ENCODE measurements at regions not wholly inside any gene's neighbourhood (a gene's known extent, or its start where the extent isn't known, plus 50 kb on each side); places are given as distances from the start of the nearest gene placed in this dataset.

GRCh38 chr6:168231393-168231957, 88.1 kb downstream of the DACT2 start:
- intact Hi-C loops (cut with DNase I, micrococcal nuclease), result no loop called here
- DNase-seq (no peak), ATAC-seq (no peak)

- ATAC-seq, result no peak
- DNase-seq, result no peak
- intact Hi-C loops (cut with DNase I, micrococcal nuclease), result no loop called here
Measured at GRCh38 chr6:168229368-168229752, 90.2 kb downstream of the DACT2 start.

- DNase-seq (no peak), ATAC-seq (no peak)
- intact Hi-C loops (cut with DNase I, micrococcal nuclease), result no loop called here
Measured at GRCh38 chr6:168228676-168229367, 90.8 kb downstream of the DACT2 start.

GRCh38 chr6:168227840-168228239, 91.7 kb downstream of the DACT2 start:
- ATAC-seq, result peak; percentile 31

GRCh38 chr6:168226902-168227318, 92.7 kb downstream of the DACT2 start:
- no peak for ATAC-seq
- intact Hi-C loops (cut with DNase I, micrococcal nuclease), result no loop called here
- no peak for DNase-seq

More at GRCh38 chr6:168227840-168228239, 91.7 kb downstream of the DACT2 start:
- DNase-seq, result no peak
- intact Hi-C loops (cut with DNase I, micrococcal nuclease), result no loop called here

- no peak for DNase-seq
- intact Hi-C loops (cut with DNase I, micrococcal nuclease), result no loop called here
- no peak for ATAC-seq
Measured at GRCh38 chr6:168226061-168226752, 93.4 kb downstream of the DACT2 start.

GRCh38 chr6:168225471-168225911, 94.1 kb downstream of the DACT2 start:
- intact Hi-C loops (cut with DNase I, micrococcal nuclease), result no loop called here
- peak; percentile 83 for ATAC-seq
- DNase-seq, result peak in 1 of 2 donors; percentile 51

- ATAC-seq (no peak), DNase-seq (no peak)
- intact Hi-C loops (cut with DNase I, micrococcal nuclease), result no loop called here
Measured at GRCh38 chr6:168223755-168224154, 95.8 kb downstream of the DACT2 start.

- no peak for ATAC-seq
- intact Hi-C loops (cut with DNase I, micrococcal nuclease), result no loop called here
- no peak for DNase-seq
Measured at GRCh38 chr6:168223150-168223549, 96.4 kb downstream of the DACT2 start.

- ATAC-seq, result no peak
- intact Hi-C loops (cut with DNase I, micrococcal nuclease), result no loop called here
- DNase-seq, result no peak
Measured at GRCh38 chr6:168222115-168223043, 97.2 kb downstream of the DACT2 start.

- intact Hi-C loops (cut with DNase I, micrococcal nuclease), result no loop called here
- no peak for DNase-seq
- no peak for ATAC-seq
Measured at GRCh38 chr6:168221497-168222079, 98.0 kb downstream of the DACT2 start.

GRCh38 chr6:168221000-168221399, 98.6 kb downstream of the DACT2 start:
- no peak for DNase-seq
- ATAC-seq, result no peak

GRCh38 chr6:168219804-168220203, 99.8 kb downstream of the DACT2 start:
- intact Hi-C loops (cut with DNase I, micrococcal nuclease), result no loop called here
- no peak for ATAC-seq
- DNase-seq, result no peak

More at GRCh38 chr6:168221000-168221399, 98.6 kb downstream of the DACT2 start:
- intact Hi-C loops (cut with DNase I, micrococcal nuclease), result no loop called here

- DNase-seq (no peak), ATAC-seq (no peak)
- intact Hi-C loops (cut with DNase I, micrococcal nuclease), result no loop called here
Measured at GRCh38 chr6:168218785-168219566, 100.6 kb downstream of the DACT2 start.

- intact Hi-C loops (cut with DNase I, micrococcal nuclease), result no loop called here
- ATAC-seq, result no peak
- DNase-seq, result no peak
Measured at GRCh38 chr6:168217880-168218537, 101.6 kb downstream of the DACT2 start.

GRCh38 chr6:168217216-168217879, 102.2 kb downstream of the DACT2 start:
- DNase-seq (no peak), ATAC-seq (no peak)
- intact Hi-C loops (cut with DNase I, micrococcal nuclease), result no loop called here

GRCh38 chr6:168216751-168217191, 102.8 kb downstream of the DACT2 start:
- intact Hi-C loops (cut with DNase I, micrococcal nuclease), result no loop called here
- no peak for ATAC-seq
- DNase-seq, result no peak

Measured in left colon (tissue), 2 donors.